ENCODE measurements at regions not wholly inside any gene's neighbourhood (a gene's known extent, or its start where the extent isn't known, plus 50 kb on each side); places are given as distances from the start of the nearest gene placed in this dataset.

DNA sequence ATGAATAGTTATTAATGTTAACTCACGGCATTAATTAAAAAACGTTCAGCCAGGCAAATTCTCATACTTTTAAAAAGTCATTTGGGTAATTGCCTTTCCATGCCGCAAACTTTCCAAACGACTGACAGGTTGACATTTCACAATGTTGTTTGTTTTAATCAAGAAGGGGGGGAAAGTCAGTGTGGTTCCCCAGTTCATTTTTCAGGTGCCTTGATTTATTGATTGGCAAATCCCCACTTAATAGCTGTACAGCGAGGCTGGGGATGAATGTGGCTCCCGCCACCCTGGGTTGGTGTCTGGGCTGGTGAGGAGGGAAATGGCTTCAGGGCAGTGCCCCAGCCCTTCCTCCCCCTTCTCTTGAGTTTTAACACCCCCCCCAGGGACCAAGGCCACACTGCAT is 318.0 kb downstream of the SOX9 start:
- Histone ChIP-seq H3F3A (ENCODE audit: insufficient read depth, low read length) (no peaks in the 10 kb centered on the region), H3K36me3 (replicated peaks; ENCODE audit: insufficient read depth, low read length) (no peaks in the 10 kb centered on the region), H3K4me1 (ENCODE audit: low read length) (no peaks in the 10 kb centered on the region), H3K9me3 (replicated peaks; ENCODE audit: insufficient read depth, low read length) (no peaks in the 10 kb centered on the region), H3K27me3 (replicated peaks; ENCODE audit: insufficient read depth, low read length) (no peaks in the 10 kb centered on the region), H3K79me2 (ENCODE audit: low read length) (peaks cover 98% of the 10 kb centered on the region), H2AFZ (ENCODE audit: low read length) (no peak overlapping the region), H4K20me1 (ENCODE audit: insufficient read depth, low read length) (peaks cover 10% of the 10 kb centered on the region; the same call in 1 of the 2 replicates), H3K27ac (ENCODE audit: low read length) (no peak overlapping the region), H3K9ac (ENCODE audit: low read length) (no peak overlapping the region), H3K4me3 (ENCODE audit: low read length) (no peak overlapping the region), H3K9me2 (replicated peaks; ENCODE audit: insufficient read depth, low read length) (no peaks in the 10 kb centered on the region), H3K4me2 (ENCODE audit: low read depth, low read length) (no peak overlapping the region)
- DNase-seq, result no peak
- no peak for TF ChIP-seq EZH2phosphoT487 (IDR thresholded peaks at IDR 0.05; ENCODE audit: low read length)
- TF ChIP-seq EZH2 (optimal IDR thresholded peaks at IDR 0.05; ENCODE audit: low read depth, low read length), result no peak
- TF ChIP-seq, protein P1, sequence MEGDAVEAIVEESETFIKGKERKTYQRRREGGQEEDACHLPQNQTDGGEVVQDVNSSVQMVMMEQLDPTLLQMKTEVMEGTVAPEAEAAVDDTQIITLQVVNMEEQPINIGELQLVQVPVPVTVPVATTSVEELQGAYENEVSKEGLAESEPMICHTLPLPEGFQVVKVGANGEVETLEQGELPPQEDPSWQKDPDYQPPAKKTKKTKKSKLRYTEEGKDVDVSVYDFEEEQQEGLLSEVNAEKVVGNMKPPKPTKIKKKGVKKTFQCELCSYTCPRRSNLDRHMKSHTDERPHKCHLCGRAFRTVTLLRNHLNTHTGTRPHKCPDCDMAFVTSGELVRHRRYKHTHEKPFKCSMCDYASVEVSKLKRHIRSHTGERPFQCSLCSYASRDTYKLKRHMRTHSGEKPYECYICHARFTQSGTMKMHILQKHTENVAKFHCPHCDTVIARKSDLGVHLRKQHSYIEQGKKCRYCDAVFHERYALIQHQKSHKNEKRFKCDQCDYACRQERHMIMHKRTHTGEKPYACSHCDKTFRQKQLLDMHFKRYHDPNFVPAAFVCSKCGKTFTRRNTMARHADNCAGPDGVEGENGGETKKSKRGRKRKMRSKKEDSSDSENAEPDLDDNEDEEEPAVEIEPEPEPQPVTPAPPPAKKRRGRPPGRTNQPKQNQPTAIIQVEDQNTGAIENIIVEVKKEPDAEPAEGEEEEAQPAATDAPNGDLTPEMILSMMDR (IDR thresholded peaks at IDR 0.05; ENCODE audit: low read length), result no peak

DNA sequence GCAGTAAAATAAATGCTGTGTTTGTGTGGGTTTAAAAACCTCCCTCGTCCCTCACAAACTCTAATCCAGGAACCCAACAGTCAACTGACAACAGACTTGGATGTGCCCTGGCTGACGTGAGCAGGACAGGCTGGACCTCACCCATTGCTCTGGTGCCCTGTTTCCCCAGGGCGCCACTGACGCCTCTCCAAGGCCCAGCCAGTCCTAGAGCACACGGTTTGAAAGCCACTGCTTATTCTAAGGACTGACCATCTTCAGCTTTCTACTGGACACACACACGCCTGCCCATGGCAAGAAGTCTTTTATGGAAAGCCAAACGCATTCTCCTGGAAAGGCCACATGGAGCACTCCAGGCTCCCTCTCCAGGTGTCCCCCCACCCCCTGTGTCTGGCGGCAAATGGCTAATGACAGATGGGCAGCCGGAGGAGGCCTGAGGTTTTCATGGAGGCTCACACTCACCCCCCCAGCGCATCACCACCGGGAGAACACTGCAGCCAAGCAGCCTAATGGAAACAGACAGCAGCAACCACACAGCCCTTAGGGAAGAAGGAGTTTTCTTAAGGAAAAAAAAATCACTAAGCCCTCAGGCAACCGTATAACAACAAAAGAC is 319.2 kb downstream of the SOX9 start:
- H4K20me1 ChIP-seq (ENCODE audit: insufficient read depth, low read length), result peaks cover 10% of the 10 kb centered on the region; the same call in 1 of the 2 replicates
- H3K27ac ChIP-seq (ENCODE audit: low read length), result no peak overlapping the region
- no peaks in the 10 kb centered on the region for H3K9me2 ChIP-seq (replicated peaks; ENCODE audit: insufficient read depth, low read length)
- DNase-seq, result no peak
- H3K79me2 ChIP-seq (ENCODE audit: low read length), result peaks cover 99% of the 10 kb centered on the region
- no peaks in the 10 kb centered on the region for H3K36me3 ChIP-seq (replicated peaks; ENCODE audit: insufficient read depth, low read length)
- no peak overlapping the region for H3K9ac ChIP-seq (ENCODE audit: low read length)
- H3K4me1 ChIP-seq (ENCODE audit: low read length), result no peaks in the 10 kb centered on the region
- no peak overlapping the region for H3K4me2 ChIP-seq (ENCODE audit: low read depth, low read length)
- H3K9me3 ChIP-seq (replicated peaks; ENCODE audit: insufficient read depth, low read length), result no peaks in the 10 kb centered on the region
- H3F3A ChIP-seq (ENCODE audit: insufficient read depth, low read length), result no peaks in the 10 kb centered on the region
- H3K4me3 ChIP-seq (ENCODE audit: low read length), result no peak overlapping the region
- no peaks in the 10 kb centered on the region for H3K27me3 ChIP-seq (replicated peaks; ENCODE audit: insufficient read depth, low read length)
- no peak overlapping the region for H2AFZ ChIP-seq (ENCODE audit: low read length)
- TF ChIP-seq EZH2 (optimal IDR thresholded peaks at IDR 0.05; ENCODE audit: low read depth, low read length), result no peak
- no peak for TF ChIP-seq EZH2phosphoT487 (IDR thresholded peaks at IDR 0.05; ENCODE audit: low read length)
- TF ChIP-seq, protein P1 (IDR thresholded peaks at IDR 0.05; ENCODE audit: low read length), result no peak

DNA sequence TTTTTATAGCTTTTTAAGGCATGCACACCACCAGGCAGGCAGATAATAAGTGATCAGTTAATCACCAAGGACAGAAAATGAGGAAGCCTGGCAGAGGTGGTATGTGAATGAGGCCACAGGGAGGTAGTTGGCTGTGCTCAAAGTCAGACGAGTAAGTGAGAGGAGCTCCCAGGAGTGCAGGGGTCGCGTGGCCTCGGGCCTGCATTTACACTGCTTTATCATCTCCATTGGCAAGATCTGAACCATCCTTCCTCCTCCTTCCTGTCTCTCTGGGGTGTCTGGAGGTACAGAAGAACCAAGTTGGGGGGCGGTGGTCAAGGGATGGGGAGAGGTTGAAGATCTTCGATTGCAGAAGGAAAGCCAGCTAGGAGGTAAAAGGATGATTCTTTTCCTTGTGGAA is 320.1 kb downstream of the SOX9 start:
- DNase-seq, result no peak
- Histone ChIP-seq H3K36me3 (replicated peaks; ENCODE audit: insufficient read depth, low read length) (no peaks in the 10 kb centered on the region), H3K79me2 (ENCODE audit: low read length) (peaks cover 98% of the 10 kb centered on the region), H3K27me3 (replicated peaks; ENCODE audit: insufficient read depth, low read length) (no peaks in the 10 kb centered on the region), H3K9me2 (replicated peaks; ENCODE audit: insufficient read depth, low read length) (no peaks in the 10 kb centered on the region), H3F3A (ENCODE audit: insufficient read depth, low read length) (no peaks in the 10 kb centered on the region), H4K20me1 (ENCODE audit: insufficient read depth, low read length) (peaks cover 6% of the 10 kb centered on the region; the same call in 1 of the 2 replicates), H3K9me3 (replicated peaks; ENCODE audit: insufficient read depth, low read length) (no peaks in the 10 kb centered on the region), H3K4me1 (ENCODE audit: low read length) (no peaks in the 10 kb centered on the region), H2AFZ (ENCODE audit: low read length) (no peak overlapping the region), H3K27ac (ENCODE audit: low read length) (no peak overlapping the region), H3K9ac (ENCODE audit: low read length) (no peak overlapping the region), H3K4me3 (ENCODE audit: low read length) (no peak overlapping the region), H3K4me2 (ENCODE audit: low read depth, low read length) (no peak overlapping the region)
- TF ChIP-seq, protein P1 (IDR thresholded peaks at IDR 0.05; ENCODE audit: low read length), result no peak
- TF ChIP-seq EZH2phosphoT487 (IDR thresholded peaks at IDR 0.05; ENCODE audit: low read length) (no peak), EZH2 (optimal IDR thresholded peaks at IDR 0.05; ENCODE audit: low read depth, low read length) (no peak)
